GM12872 (cell line): ENCODE measurements at regions not wholly inside any gene's neighbourhood (a gene's known extent, or its start where the extent isn't known, plus 50 kb on each side); places are given as distances from the start of the nearest gene placed in this dataset.

Experiments used
- TF ChIP-seq, protein P1 (sequence below): IDR thresholded peaks from 3 replicates; pipeline ENCODE4 v1.5.1; 2011; ENCODE audit warnings: low read depth, mild to moderate bottlenecking, low read length, moderate library complexity; ENCODE audit not compliant: insufficient read depth

DNA sequence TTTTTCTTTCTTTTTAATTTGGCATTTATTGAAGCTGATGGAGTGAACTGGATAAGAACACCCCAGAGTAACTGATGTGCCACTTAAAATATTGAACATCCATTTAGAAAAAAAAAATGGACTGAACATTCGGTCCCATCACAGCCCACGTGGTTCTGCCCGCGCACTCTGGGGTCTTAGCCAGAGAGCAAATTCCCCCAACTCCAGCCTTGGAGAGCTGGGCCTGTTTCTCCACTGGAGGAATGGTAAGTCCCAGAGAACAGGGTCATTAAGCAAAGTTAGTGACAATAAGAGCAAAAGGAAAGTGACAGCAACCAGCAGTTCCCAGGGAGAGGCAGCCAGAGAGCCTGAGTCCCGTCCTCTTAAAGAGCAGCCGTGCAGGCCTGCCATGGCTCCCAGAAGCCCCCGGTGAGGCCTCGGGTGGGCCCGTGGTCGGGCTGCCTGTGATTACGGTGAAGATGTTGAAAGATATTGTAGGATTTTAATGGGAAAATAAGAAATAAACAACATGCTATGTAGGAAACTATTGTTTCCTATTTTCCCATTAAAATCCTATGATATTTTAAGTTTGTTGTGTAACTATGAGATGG is 487.9 kb upstream of the MKI67 start:
- TF ChIP-seq, protein P1, sequence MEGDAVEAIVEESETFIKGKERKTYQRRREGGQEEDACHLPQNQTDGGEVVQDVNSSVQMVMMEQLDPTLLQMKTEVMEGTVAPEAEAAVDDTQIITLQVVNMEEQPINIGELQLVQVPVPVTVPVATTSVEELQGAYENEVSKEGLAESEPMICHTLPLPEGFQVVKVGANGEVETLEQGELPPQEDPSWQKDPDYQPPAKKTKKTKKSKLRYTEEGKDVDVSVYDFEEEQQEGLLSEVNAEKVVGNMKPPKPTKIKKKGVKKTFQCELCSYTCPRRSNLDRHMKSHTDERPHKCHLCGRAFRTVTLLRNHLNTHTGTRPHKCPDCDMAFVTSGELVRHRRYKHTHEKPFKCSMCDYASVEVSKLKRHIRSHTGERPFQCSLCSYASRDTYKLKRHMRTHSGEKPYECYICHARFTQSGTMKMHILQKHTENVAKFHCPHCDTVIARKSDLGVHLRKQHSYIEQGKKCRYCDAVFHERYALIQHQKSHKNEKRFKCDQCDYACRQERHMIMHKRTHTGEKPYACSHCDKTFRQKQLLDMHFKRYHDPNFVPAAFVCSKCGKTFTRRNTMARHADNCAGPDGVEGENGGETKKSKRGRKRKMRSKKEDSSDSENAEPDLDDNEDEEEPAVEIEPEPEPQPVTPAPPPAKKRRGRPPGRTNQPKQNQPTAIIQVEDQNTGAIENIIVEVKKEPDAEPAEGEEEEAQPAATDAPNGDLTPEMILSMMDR: no peak

DNA sequence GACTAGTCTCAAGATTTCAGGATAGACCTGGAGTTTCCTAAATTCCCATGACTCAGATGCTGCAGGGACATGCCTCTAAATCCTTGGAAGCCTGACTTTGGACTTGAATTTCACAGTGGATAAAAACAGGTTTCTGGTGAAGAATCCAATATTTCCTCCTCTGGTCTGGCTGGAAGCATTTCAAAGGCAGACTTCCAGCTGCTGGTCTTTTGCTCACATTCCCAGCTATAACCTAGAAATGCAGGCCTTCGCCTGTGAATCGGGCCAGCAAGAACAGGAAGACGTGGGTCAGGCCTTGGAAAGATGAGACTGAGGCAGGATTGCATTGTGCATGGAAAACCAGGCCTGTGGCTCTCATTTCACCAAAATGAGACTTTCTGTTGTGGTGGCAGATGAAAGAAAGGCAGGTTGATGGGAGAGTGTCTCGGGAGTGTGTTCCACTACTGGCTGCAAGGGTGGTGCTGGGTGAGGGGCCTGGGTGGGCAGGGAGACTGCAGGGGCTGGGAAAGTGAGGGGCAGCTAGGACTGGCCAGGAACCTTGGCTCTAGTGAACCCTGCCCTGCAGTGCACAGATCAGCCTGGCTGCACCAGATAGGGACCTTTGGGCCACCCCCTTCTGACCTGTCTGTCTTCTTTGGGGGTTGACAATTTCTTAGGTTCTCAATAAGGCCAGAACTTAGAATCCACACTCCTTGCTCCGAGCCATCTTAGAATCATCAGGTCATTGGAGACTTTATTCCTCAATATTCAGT is 488.8 kb upstream of the MKI67 start:
- TF ChIP-seq, protein P1: no peak

DNA sequence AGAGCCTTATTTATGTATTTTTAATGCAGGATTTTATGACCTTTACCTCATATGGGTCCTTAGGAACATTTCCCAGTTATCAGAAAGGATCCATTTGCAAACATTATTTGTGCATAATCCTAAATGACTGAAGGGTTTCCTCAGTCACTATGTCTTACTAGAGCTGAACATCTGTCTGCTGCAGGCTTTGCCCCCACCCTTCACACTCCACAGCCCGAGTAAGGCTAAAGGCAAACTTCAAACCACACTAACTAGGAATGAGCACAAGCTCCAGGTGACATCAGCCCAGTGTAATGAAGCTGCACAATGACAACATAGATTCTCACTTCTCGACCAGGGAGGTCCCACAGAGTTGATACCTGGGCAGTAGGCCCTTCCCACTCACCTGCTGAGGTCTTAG is 491.3 kb upstream of the MKI67 start:
- TF ChIP-seq, protein P1: no peak

DNA sequence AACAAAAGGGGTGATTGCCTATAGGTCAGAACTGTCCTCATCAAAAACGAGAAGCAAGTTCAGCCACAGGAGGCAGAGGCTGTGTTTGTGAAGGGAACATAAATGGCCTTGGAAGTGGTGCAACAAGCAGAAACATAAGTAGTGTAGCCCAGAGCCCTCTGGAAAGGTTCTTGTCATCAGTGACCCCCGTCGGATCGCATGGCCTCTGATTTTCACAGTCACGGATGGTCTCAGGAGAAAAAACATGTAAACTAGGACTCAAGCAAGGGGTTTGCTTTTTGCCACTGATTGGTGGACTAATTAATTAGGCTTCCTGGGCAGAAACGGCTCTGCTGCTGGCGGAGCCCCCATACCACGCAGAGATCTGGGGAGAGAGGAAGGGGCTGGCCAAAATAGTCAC is 496.5 kb upstream of the MKI67 start:
- TF ChIP-seq, protein P1: no peak

DNA sequence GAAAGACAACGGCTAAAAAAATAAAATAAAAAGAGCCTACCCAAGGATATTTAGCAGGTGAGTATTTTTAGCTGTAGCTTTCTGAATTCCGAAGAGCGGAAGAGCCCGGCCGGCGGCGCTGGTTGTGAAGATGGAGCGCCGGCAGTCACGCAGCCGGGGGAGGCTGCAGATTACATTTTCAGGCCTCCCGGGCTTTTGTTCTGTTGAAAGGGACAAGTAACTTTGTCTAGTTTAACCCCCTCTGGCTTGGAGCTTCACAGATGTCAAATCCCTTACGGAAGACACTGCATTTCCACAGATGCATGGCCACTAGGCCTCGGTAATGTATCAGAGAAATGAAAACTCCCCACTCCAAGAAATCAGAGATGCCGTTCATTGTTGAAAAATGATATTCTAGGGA is 497.6 kb upstream of the MKI67 start:
- TF ChIP-seq, protein P1: no peak

DNA sequence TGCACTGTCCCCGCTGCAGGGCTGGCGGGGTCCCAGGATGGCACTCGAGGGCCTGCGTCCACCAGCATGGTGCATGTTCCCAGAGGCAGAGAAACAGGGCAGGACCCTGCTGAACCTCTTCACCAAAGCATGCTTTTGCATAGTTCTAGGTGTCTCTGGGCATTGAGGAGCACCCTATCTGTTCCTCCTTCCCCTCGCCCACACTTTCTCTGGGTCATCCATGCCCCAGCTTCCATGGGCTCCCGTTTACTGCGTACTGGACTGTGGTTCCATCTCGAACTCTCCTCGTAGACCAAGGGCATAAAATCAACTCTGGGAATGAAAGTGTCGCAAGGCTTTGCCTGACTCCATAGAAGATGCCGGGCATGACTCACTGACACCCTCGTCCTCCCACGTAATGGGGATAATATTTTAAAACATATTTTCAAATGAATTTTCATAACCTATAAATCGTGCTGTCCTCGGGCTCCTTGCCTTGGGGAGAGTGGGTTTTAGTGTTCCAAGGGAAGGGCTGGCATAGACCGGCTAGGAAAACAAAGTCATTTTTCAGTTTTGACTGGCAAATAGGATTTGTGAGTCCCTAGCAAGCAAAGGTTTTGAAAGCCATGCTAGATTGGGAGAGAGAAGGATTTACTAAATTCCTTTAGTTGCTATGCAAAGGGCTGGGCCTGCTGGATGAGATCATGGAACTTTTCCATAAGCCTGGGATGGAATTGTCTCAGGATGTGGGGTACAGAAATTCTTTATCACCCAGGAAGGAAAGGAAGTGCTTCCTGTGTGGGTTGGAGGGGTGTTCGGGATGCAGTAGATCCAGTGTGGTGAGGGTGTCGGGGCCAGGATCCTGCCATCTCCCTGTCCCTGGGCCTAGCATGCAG is 498.7 kb upstream of the MKI67 start:
- TF ChIP-seq, protein P1: no peak

DNA sequence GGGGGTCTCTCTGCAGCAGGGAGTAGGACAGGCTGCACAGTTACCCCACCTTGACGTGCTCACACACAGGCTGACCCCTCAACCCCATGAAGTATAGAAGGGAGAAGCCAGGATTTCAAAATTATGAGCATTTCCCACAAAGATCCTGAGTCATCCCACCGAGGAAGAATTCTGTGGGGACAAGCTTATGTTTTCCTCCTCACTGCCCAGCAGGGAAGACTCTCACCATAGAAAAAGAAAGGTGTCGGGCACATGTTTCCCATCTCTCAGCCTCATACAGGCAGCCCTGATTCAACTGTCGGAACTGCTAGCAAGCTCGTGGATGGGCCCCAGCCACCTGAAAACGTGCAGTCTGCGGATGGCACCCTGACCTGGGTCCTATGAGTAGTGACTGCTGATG is 499.7 kb upstream of the MKI67 start:
- TF ChIP-seq, protein P1: no peak
